Endothelial cell of umbilical vein (primary cell): ENCODE measurements at regions not wholly inside any gene's neighbourhood (a gene's known extent, or its start where the extent isn't known, plus 50 kb on each side); places are given as distances from the start of the nearest gene placed in this dataset.

Source experiments
- EZH2 ChIP-seq: IDR thresholded peaks from 2 replicates; pipeline ENCODE4 v1.6.1; 2012; ENCODE audit warnings: borderline replicate concordance, low read depth, mild to moderate bottlenecking, moderate library complexity, low read length, inconsistent platforms; ENCODE audit not compliant: severe bottlenecking
- POLR2A ChIP-seq: IDR thresholded peaks from 2 replicates; pipeline ENCODE4 v1.6.1; 2012; ENCODE audit warnings: low read depth, mild to moderate bottlenecking, control low read depth, low read length
- POLR2AphosphoS5 ChIP-seq: IDR thresholded peaks from 2 replicates; pipeline ENCODE4 v1.6.1; 2012; ENCODE audit warnings: low read depth, mild to moderate bottlenecking, control low read depth, low read length, moderate library complexity; ENCODE audit not compliant: insufficient read depth
- TF ChIP-seq, protein P1 (sequence below), 2 donors: IDR thresholded peaks; 1 replicate in 1 of 2; 2 replicates in 1 of 2; pipeline ENCODE4 v1.5.1; 2011; ENCODE audit warnings: low read length in 2 of 2, mild to moderate bottlenecking in 2 of 2, moderate library complexity in 2 of 2, control low read depth in 1 of 2, inconsistent platforms in 1 of 2, low read depth in 1 of 2; ENCODE audit not compliant: insufficient read depth in 1 of 2; ENCODE audit errors: extremely low read depth in 1 of 2

DNA sequence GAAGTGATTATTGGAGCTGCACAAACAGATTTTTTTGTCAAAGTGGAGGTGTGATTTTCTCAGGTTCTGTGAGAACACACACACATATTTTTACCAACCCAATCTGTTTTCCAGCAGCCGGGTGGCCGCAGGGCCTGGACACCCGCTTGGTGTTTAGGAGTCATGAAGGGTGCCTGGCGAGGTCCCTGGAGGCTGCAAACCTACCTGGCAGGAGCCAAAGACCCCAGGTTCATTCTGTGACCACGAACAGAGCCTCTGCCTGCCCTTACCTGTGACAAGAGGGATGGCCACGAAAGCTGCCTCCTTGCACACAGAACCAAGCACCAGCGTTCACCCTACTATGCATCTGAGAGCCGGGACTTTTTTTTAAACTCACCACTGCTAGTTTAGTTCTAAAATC lies 64.3 kb upstream of the ID2 start:
- TF ChIP-seq POLR2AphosphoS5: no peak
- no peak for TF ChIP-seq POLR2A
- no peak for TF ChIP-seq EZH2
- TF ChIP-seq, protein P1, sequence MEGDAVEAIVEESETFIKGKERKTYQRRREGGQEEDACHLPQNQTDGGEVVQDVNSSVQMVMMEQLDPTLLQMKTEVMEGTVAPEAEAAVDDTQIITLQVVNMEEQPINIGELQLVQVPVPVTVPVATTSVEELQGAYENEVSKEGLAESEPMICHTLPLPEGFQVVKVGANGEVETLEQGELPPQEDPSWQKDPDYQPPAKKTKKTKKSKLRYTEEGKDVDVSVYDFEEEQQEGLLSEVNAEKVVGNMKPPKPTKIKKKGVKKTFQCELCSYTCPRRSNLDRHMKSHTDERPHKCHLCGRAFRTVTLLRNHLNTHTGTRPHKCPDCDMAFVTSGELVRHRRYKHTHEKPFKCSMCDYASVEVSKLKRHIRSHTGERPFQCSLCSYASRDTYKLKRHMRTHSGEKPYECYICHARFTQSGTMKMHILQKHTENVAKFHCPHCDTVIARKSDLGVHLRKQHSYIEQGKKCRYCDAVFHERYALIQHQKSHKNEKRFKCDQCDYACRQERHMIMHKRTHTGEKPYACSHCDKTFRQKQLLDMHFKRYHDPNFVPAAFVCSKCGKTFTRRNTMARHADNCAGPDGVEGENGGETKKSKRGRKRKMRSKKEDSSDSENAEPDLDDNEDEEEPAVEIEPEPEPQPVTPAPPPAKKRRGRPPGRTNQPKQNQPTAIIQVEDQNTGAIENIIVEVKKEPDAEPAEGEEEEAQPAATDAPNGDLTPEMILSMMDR (IDR thresholded peaks at IDR 0.05; ENCODE audit: extremely low read depth in 1 of 2, insufficient read depth in 1 of 2, low read depth in 1 of 2, low read length in 2 of 2): no peak
